ENCODE measurements at regions not wholly inside any gene's neighbourhood (a gene's known extent, or its start where the extent isn't known, plus 50 kb on each side); places are given as distances from the start of the nearest gene placed in this dataset.

DNA sequence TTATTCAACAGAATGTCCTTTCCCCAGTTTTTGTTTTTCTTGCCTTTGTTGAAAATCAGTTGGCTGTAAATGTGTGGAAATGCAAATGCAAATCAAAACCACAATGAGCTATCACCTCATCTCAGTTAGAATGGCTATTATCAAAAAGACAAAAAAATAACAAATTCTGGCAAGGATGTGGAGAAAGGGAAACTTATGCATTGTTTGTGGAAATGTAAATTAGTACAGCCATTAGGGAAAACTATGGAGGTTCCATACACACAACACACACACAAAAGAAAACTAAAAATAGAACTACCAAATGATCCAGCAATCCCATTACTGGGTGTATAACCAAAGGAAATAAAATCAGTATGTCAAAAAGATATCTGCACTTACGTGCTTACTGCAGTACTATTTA is 518.8 kb upstream of the ATXN7L3B start:
- Histone ChIP-seq H2AFZ (ENCODE audit: low read length) (no peak overlapping the region), H4K20me1 (ENCODE audit: insufficient read depth, low read length) (no peaks in the 10 kb centered on the region), H3K4me1 (ENCODE audit: low read length) (no peaks in the 10 kb centered on the region), H3K27me3 (replicated peaks; ENCODE audit: insufficient read depth, low read length) (no peaks in the 10 kb centered on the region), H3K9ac (ENCODE audit: low read length) (no peak overlapping the region), H3K79me2 (ENCODE audit: low read length) (no peaks in the 10 kb centered on the region), H3K4me2 (ENCODE audit: low read depth, low read length) (no peak overlapping the region), H3K9me2 (replicated peaks; ENCODE audit: insufficient read depth, low read length) (no peaks in the 10 kb centered on the region), H3K9me3 (replicated peaks; ENCODE audit: insufficient read depth, low read length) (no peaks in the 10 kb centered on the region), H3K27ac (ENCODE audit: low read length) (no peak overlapping the region), H3K4me3 (ENCODE audit: low read length) (no peak overlapping the region), H3F3A (ENCODE audit: insufficient read depth, low read length) (no peaks in the 10 kb centered on the region), H3K36me3 (replicated peaks; ENCODE audit: insufficient read depth, low read length) (no peaks in the 10 kb centered on the region)
- TF ChIP-seq EZH2phosphoT487 (IDR thresholded peaks at IDR 0.05; ENCODE audit: low read length) (no peak), EZH2 (optimal IDR thresholded peaks at IDR 0.05; ENCODE audit: low read depth, low read length) (no peak), CTCF (IDR thresholded peaks at IDR 0.05; ENCODE audit: low read length) (no peak)
- no peak for DNase-seq

GRCh38 chr12:74021937-74022336 is 515.7 kb upstream of the ATXN7L3B start:
- Histone ChIP-seq H3K27me3 (replicated peaks; ENCODE audit: insufficient read depth, low read length) (no peaks in the 10 kb centered on the region), H3K4me2 (ENCODE audit: low read depth, low read length) (no peak overlapping the region), H3K79me2 (ENCODE audit: low read length) (no peaks in the 10 kb centered on the region), H3F3A (ENCODE audit: insufficient read depth, low read length) (no peaks in the 10 kb centered on the region), H3K36me3 (replicated peaks; ENCODE audit: insufficient read depth, low read length) (no peaks in the 10 kb centered on the region), H3K9me2 (replicated peaks; ENCODE audit: insufficient read depth, low read length) (no peaks in the 10 kb centered on the region), H3K4me3 (ENCODE audit: low read length) (no peak overlapping the region), H2AFZ (ENCODE audit: low read length) (peak overlapping the region; percentile 29; the same call in 1 of the 2 replicates), H3K9ac (ENCODE audit: low read length) (no peak overlapping the region), H3K4me1 (ENCODE audit: low read length) (no peaks in the 10 kb centered on the region), H3K9me3 (replicated peaks; ENCODE audit: insufficient read depth, low read length) (no peaks in the 10 kb centered on the region), H3K27ac (ENCODE audit: low read length) (no peak overlapping the region), H4K20me1 (ENCODE audit: insufficient read depth, low read length) (no peaks in the 10 kb centered on the region)
- peak; percentile 65 for DNase-seq
- TF ChIP-seq EZH2phosphoT487 (IDR thresholded peaks at IDR 0.05; ENCODE audit: low read length) (no peak), EZH2 (optimal IDR thresholded peaks at IDR 0.05; ENCODE audit: low read depth, low read length) (no peak), CTCF (IDR thresholded peaks at IDR 0.05; ENCODE audit: low read length) (peak; percentile 75)

DNA sequence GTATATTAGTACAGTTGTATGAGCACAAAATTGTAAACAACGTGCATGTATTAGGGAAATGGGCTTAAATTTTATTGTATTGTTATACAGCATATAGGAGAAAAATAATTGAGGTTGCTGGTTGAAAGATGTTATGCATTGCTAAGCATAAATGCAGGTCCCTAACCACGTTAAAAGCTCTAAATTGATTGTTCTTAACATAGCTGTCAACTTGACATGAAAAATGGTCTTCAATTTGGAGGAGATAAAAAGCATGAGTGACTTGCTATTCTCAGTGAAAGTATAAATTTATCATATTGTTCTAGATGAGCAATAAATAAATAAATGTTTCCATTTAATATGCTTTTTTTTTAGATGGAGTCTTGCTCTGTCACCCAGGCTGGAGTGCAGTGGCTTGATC is 506.6 kb upstream of the ATXN7L3B start:
- Histone ChIP-seq H3K4me3 (ENCODE audit: low read length) (no peak overlapping the region), H3K79me2 (ENCODE audit: low read length) (no peaks in the 10 kb centered on the region), H4K20me1 (ENCODE audit: insufficient read depth, low read length) (no peaks in the 10 kb centered on the region), H3K9me3 (replicated peaks; ENCODE audit: insufficient read depth, low read length) (no peaks in the 10 kb centered on the region), H3K4me1 (ENCODE audit: low read length) (no peaks in the 10 kb centered on the region), H3K27me3 (replicated peaks; ENCODE audit: insufficient read depth, low read length) (no peaks in the 10 kb centered on the region), H2AFZ (ENCODE audit: low read length) (no peak overlapping the region), H3K36me3 (replicated peaks; ENCODE audit: insufficient read depth, low read length) (no peaks in the 10 kb centered on the region), H3K9me2 (replicated peaks; ENCODE audit: insufficient read depth, low read length) (no peaks in the 10 kb centered on the region), H3F3A (ENCODE audit: insufficient read depth, low read length) (no peaks in the 10 kb centered on the region), H3K4me2 (ENCODE audit: low read depth, low read length) (no peak overlapping the region), H3K9ac (ENCODE audit: low read length) (no peak overlapping the region), H3K27ac (ENCODE audit: low read length) (no peak overlapping the region)
- no peak for DNase-seq
- no peak for TF ChIP-seq EZH2 (optimal IDR thresholded peaks at IDR 0.05; ENCODE audit: low read depth, low read length)
- no peak for TF ChIP-seq CTCF (IDR thresholded peaks at IDR 0.05; ENCODE audit: low read length)
- TF ChIP-seq EZH2phosphoT487 (IDR thresholded peaks at IDR 0.05; ENCODE audit: low read length) = no peak

Measured in MM.1S (cell line).